Head of caudate nucleus (tissue), 42 donors: ENCODE measurements at regions not wholly inside any gene's neighbourhood (a gene's known extent, or its start where the extent isn't known, plus 50 kb on each side); places are given as distances from the start of the nearest gene placed in this dataset.
"Not testable (repeated sequence)": the region's sequence is repeated elsewhere in the genome, so short reads cannot be mapped to it uniquely, and the experiment has no call there.

Experiments used
- DNase-seq, 42 donors: peaks; one replicate each; pipeline versions ENCODE4 v3.0.0 to v3.0.0-alpha.2; 2020 to 2021; ENCODE audit warnings: mixed read lengths in 7 of 42
- intact Hi-C: fragments of 100-400 bp; cut with DNase I; formaldehyde crosslinking; loops from one replicate; pipeline ENCODE4 v1.15.0; 2022

DNA sequence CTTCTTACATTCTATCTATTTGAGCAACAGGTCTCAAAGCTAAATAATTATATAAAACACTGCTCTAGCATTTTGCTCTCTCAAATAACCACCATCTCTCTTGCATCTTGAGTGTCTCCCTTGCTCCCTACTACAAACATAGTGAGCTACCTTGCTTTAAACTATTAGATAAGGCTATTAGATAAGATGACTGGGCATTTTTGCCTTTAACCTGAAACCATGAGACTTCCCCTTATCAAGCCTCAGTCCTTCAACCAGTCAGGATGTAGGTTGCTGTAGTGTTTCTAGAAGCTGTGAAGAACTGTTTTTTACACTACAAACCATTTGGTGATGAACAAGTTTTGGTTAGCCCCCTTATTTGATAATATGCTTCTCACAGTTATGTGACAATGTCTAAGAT is 115.4 kb upstream of the MAP2 start:
- intact Hi-C loops, result no loop called here
- DNase-seq, result no peak

DNA sequence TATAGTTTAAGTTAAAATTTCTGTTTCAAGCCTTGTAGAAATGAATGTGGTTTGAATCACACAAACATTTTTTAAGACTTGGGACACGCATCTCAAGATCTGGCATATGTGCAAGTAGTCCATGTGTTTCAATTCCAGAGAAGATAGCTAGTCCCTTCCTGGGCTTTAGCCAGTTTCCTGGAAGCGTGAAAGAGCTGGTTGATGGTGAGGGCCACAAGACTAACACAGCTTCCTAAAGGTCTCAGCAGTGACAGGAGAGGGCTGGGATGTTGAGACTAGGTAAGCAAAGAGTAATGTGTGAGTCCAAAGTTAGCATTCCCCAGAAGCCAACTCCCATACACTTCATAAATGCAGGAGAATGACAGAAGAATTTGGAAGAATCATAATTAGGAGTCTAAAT is 111.9 kb upstream of the MAP2 start:
- intact Hi-C loops, result no loop called here
- no peak for DNase-seq

DNA sequence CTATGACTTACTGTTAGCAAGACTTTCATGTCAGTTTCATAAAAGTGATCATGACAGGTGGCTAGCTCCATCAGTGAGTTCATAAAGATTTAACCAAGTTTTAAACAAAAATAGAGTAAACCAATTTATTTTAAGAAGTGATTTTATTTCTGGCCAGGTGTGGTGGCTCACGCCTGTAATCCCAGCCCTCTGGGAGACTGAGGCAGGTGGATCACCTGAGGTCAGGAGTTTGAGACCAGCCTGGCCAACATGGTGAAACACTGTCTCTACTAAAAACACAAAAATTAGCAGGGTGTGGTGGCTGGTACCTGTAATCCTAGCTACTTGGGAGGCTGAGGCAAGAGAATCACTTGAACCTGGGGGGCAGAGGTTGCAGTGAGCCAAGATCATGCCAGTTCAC is 111.4 kb upstream of the MAP2 start:
- intact Hi-C loops, DNase-seq: not testable (repeated sequence)

DNA sequence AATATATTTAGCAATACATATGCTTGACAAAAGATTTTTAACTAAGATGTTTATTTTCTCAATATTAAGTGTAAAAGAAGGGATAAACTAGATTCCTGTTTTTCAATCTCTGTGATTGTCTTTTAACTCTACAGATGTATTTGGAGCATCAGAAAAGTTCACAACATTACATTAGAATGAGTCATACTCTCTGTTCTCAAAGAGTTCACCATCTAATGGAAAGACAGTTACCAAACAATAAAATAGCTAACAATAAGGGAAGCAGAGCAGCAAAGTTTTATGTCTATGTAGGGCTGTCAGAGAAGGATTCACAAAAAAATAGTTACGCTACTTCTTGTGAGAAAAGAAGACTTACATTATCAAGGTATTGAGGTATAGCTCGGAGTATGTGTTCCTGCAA is 109.2 kb upstream of the MAP2 start:
- intact Hi-C loops, result no loop called here

DNA sequence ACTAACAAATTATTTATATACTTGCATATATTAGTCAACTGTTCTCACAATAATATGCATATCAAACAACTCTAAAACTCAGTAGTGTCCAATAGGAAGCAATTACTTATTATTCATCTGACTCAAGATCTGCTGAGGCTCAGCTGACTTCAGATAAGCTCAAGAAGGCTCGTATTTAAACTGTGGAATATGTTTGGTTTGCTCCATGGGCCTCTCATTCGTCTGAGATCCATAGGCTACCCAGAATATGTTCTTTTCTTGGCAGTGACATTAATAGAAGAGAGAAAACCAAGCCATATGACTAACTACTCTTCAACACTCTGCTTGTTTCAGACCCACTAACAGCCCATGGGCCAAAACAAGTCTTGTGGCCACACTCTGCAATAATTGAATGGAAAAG is 107.7 kb upstream of the MAP2 start:
- no peak for DNase-seq
- intact Hi-C loops, result no loop called here

More for the DNA sequence above, 109.2 kb upstream of the MAP2 start:
- DNase-seq, result no peak

DNA sequence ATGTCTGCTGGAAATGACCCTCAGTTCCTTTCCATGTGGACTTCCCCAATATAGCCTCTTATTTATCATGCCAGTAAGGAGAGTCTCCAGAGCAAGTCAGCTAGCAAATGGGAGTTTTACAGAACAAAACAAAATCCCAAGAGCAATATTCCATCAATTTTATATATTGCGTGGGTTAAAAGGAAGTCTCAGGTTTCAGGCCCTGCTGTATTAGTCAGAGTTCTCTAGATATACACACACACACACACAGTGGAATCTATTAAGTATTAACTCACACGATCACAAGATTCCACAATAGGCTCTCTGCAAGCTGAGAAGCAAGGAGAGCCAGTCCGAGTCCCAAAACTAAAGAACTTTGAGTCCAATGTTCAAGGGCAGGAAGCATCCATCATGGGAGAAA is 102.8 kb upstream of the MAP2 start:
- DNase-seq, result no peak
- intact Hi-C loops, result no loop called here

DNA sequence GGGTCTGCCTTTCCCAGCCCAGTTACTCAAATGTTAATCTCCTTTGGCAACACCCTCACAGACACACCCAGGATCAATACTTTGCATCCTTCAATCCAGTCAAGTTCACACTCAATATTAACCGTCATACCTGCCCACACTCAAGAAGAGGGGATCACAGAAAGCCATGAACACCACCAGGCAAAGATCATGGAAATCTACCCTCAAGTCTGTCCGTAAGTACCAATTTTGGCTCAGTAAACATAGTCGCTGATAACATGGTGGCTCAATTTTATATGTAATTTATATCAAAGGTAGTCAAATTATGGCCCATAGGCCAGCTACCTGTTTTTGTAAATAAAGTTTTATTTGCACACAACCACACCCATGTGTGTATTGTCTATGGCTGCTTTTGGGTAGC is 102.3 kb upstream of the MAP2 start:
- no peak for DNase-seq

DNA sequence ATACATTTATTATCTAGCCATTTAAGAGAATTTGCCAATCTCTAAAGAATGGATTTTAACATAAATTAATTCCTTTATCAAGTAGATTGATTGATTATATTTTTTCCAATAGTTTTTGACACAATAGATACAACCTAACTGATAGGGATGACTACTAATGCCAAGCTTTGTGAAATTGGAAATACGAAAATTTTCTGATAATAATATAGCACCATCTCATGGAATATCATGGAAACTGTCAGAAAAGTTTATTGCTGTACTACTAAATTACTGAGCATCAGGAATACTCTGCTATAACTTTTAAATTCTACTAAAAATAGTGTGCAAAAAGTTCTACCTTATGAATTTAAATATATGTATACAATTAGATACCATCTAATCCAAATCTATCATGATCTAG is 101.8 kb upstream of the MAP2 start:
- DNase-seq, result no peak
- intact Hi-C loops, result no loop called here

More for the DNA sequence above, 102.3 kb upstream of the MAP2 start:
- intact Hi-C loops, result no loop called here

DNA sequence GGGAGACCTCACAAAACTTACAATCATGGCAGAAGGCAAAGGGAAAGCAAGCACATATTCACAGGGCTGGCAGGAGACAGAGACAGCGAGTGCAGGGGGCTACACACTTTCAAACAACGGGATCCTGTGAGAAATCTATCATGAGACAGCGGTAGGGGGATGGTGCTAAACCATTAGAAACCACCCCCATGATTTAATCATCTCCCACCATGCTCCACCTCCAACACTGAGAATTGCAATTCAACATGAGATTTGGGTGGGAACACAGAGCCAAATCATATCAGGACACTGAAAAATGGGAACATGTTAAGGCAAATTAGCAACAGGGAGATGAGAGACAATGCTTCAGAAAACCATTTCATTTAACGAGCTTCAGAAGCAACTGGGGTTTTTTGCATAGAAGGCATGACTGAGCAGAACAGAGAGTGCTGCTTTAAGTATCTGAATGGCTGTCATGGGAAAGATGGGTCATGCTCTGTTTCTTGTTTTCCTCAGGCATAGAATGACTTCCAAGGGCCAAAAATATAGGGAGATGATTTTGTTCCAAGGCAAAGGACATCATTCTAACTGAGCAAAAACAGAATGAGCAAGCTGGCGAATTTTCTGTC is 100.8 kb upstream of the MAP2 start:
- no peak for DNase-seq
- intact Hi-C loops, result no loop called here

DNA sequence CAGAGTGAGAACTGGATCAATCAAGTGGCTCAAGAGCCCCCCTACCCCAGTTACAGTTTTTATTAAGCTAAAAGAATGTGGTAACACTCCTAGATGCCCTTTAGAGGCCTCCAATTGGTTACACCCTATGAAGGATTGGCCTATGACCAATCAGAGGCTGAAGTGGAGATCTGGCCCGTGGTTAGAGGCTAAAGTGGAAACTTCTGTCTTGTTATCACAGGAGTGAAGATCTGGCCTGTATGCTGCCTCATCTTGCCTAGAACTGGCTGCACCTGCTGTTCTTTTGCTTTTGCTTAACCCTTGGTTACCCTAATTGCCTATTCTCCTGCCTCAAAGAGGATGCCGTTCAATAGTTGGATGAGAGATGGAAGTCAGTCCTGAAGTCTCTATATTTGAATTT is 100.1 kb upstream of the MAP2 start:
- DNase-seq, result no peak
- intact Hi-C loops, result no loop called here

DNA sequence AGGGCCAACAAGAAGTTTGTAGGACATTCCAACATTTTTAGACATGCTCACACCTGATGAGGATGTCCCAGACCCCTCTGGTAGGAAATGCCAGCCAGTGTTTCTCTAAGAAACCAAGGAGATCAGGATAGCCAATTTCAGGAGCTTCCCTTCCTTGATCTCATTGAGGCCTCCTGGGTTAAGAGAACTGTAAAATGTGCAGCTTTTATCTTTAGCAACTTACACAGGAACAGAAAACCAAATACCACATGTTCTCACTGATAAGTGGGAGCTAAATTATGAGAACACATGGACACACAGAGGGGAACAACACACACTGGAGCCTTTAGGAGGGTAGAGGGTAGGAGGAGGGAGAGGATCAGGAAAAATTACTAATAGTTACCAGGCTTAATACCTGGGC is 99.6 kb upstream of the MAP2 start:
- intact Hi-C loops, result no loop called here
- no peak for DNase-seq

DNA sequence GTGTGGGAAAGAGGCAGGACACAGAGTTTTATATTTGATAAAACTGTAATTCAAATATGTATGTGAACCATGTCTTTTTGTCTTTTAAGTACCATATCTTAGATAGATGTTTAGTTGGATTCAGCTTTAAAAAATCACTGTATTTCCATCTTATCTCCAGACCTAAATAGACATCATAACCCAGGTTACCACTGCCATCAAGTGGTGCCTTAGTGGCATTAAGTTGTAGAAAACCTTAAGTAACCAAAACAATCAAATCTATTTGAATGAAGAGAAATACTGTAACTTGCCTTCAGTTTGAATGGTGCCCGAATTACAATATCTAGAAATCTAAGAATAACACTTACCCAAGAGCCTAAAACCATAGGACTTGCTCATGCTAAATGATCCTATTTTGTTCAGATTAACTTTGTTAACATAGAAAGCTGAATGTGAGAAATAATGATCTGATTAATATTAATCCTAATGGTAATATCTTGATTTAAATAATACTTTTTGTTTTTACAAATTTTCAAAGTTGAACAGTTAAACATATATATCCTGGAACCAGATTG is 92.5 kb upstream of the MAP2 start:
- peak in 7 of 42 donors; percentile 12 to 50 (median 27) for DNase-seq
- intact Hi-C loops, result loop anchor here (10.0 kb wide), 1 partner anchor 243 kb away; no protein-coding TSS in a partner anchor

DNA sequence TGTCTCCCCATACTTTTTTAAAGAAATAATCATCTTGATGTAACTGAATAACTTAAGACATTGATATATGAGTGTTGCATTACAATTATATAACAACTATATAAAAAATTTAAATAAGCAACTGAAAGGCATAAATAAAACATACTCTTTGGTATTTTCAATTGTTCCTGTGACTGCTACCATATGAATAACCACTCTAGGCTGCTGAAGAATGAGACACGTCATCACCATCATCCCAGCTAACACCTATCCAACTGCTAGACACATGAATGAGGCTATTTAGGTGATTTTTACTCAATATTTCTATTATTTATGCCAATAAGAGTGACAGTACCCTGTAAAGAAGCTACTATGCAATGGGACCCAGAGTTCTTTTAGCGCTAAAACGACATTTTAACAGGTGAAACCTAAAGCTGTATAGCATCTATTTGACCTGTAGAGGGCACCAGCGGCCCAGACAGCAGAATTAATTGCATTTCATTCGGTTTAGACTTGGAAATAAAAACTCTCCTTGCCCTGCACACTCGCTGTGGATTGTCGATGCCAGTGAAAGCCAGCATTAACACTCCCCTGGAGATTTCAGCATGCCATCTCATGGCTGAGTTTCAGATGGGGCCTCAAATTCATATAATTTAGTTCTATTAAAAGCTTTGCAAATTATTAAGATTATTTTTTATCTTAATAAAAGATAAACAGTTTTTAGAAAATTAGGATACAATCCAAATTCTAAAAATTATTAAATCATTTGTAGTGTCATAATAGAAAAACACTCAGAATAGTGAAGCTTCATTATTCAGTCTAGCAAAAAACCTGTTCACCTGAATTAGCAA is 89.4 kb upstream of the MAP2 start:
- DNase-seq, result peak; percentile 33 to 84 (median 66)
- intact Hi-C loops, result loop anchor here (10.0 kb wide), 1 partner anchor 240 kb away; no protein-coding TSS in a partner anchor

DNA sequence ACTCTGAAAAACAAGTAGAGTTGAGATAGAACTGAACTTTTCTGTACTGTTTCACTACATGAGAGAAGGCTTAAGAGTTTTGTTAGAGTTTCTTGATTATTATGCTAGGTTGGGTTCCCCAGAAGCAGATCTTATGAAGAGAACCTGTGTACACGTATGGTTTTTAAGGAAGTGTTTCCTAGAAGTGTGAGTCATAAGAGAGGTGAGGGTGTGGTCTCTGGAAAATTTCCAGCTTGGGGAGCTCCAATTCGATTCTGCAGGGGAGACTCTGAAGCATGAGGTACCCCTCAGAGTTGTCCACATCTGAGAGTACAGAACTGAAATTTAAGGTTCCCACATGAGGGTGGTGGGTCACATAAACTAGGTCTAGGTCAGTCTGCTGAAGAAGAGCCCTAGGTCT is 83.3 kb upstream of the MAP2 start:
- intact Hi-C loops, result no loop called here
- DNase-seq, result no peak

DNA sequence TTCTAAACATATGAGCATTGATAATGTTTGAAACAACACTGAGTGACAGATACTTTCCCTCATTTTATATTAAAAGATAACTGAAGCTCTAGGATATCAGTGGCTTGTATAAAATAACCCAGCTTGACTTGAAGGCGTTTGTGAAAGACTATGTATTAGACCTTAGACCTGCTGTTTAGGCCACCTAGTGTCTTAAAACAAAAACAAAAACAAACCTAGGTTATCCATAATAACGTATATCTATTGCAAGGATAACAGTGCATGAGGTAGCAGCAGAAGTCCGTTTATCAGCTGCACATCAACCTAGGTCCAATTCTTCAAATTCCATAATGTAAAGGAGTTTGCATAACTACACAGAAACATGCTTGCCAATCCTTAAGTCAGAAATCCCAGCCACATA is 79.5 kb upstream of the MAP2 start:
- no peak for DNase-seq
- intact Hi-C loops, result no loop called here

DNA sequence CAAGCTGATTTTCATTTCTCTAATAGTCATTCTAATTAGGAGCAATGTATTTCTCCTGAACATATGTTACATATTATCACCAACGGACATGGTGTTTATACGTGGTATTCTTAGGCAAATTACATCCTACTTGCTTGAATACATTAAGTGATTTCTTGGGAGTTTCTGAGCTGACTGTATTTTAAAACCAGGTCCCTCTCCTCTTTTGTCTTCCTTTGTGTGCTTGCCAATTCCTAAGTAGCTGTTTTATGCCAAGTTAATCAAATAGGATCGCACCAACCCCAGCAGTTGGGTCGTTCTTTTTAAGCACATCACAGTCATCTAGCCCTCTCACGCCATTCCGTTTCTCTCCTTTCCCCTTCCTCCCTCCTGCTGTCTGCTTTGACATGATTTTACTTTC is 75.4 kb upstream of the MAP2 start:
- intact Hi-C loops, result no loop called here
- no peak for DNase-seq

DNA sequence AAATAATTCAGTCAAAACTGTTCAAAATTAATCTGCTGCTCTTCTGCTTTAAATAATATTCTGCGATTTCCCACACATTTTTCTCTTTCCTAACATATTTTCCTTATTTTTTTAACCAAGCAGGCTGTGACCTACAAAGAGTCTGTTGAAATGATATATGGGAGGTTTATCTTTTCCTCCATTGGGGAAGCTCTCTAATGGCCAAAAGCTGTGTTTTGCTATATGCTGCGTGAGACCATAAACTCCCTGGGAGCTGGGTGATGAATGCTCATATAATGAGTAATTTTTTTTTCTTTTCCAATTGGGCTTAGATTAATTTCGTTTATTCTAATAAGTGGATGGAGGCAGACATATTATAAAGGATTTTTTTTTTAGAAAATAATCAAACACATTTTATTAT is 72.2 kb upstream of the MAP2 start:
- DNase-seq, result no peak
- intact Hi-C loops, result no loop called here

DNA sequence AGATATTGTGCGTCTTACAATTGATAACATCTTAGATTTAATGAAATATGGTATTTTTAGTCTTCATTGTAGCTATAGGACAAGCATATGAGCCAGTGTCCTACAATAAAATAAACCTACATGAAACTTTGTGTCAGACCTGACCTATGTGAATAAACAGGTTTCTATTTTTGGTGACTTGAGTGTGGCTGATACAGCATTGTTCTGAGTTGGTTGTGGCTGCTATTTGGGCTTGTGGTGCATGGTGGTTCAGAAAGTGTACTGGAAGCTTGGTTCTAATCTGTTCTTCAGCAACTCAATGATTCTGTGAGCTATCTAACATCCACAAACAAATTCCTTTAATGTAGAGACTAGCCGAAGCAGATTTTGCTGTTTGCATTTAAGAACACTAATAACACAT is 64.9 kb upstream of the MAP2 start:
- intact Hi-C loops, result no loop called here
- DNase-seq, result no peak

DNA sequence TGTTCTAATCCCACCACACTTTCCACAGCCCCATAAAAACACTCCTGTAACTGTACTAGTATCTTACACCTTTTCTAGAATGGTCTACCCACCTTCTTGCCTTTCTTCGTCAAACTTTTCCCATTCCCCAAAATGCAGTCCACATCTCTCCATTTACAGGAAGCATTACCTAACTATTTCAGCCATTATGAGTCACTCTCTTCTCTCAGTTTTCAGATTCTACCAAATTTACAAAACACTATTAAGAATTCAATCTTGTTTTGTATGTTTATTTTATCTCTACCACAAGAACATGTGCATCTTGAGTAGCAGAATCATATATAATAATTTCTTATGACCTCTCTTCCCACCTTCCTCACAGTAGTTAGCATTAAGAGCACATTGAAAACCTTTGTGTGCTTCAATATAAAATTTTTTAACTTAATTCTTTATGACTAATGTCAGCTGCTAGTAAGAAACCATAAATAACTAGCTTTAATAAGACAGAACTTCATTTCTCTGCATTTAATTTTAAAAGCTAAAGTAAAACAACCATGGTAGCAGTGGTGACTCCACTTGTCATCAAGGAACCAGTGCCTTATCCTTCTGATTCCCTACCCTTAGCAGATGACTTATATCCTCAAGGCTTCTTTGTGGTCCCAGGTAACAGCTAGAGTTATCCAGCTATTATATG is 56.6 kb upstream of the MAP2 start:
- no peak for DNase-seq
- intact Hi-C loops, result no loop called here

DNA sequence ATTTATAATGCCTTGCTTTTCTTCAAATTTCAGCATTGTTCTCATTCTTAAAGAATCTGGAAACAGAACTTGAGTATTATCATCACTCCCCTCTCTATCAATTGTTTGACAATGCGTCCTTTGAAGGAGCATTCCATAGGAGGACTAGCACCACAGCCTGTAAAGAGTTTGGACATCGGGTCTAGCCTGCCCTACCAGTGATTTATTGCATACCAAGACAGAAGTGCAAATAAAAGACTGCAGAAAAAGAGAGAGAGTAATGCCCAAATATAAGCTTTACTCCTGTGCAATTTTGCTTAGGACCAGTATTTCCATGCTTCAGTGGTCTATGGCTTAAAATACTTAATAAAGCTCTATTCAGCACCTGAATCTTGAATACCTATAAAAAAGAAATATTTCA is 55.4 kb upstream of the MAP2 start:
- intact Hi-C loops, result no loop called here
- DNase-seq, result no peak
